Mesenchymal stem cell (in vitro differentiated cells and primary cell): ENCODE measurements at regions not wholly inside any gene's neighbourhood (a gene's known extent, or its start where the extent isn't known, plus 50 kb on each side); places are given as distances from the start of the nearest gene placed in this dataset.

Experiments used
- DNase-seq: peaks from one replicate; pipeline ENCODE4 v3.0.0-alpha.2; 2013
- H2AFZ ChIP-seq: one replicate; pipeline ENCODE4 v1.6.1; 2013; ENCODE audit warnings: low read depth, mild to moderate bottlenecking, control low read depth, inconsistent platforms, low read length, moderate library complexity
- H2AK5ac ChIP-seq: 2 replicates; pipeline ENCODE4 v1.6.1; 2013; ENCODE audit warnings: low read length, moderate library complexity, mild to moderate bottlenecking, inconsistent platforms; ENCODE audit not compliant: severe bottlenecking
- H2BK120ac ChIP-seq: one replicate; pipeline ENCODE4 v1.6.1; 2013; ENCODE audit warnings: low read depth, mild to moderate bottlenecking, inconsistent platforms, low read length, moderate library complexity
- H2BK12ac ChIP-seq, 2 experiments: one replicate each; pipeline ENCODE4 v1.6.1; 2013; ENCODE audit warnings: inconsistent platforms in 2 of 2, low read length in 2 of 2, mild to moderate bottlenecking in 2 of 2, moderate library complexity in 2 of 2, control low read depth in 1 of 2
- H2BK15ac ChIP-seq: one replicate; pipeline ENCODE4 v1.6.1; 2013; ENCODE audit warnings: mild to moderate bottlenecking, low read depth, inconsistent platforms; ENCODE audit not compliant: poor library complexity, severe bottlenecking
- H2BK5ac ChIP-seq: 2 replicates; pipeline ENCODE4 v1.6.1; 2013; ENCODE audit warnings: low read depth, mild to moderate bottlenecking, low read length, control low read depth, inconsistent platforms; ENCODE audit not compliant: poor library complexity, severe bottlenecking
- H3K14ac ChIP-seq, 2 experiments: one replicate each; pipeline ENCODE4 v1.6.1; 2013; ENCODE audit warnings: inconsistent platforms in 2 of 2, low read length in 2 of 2, control low read depth in 1 of 2, mild to moderate bottlenecking in 1 of 2, moderate library complexity in 1 of 2
- H3K18ac ChIP-seq, 2 experiments: one replicate each; pipeline ENCODE4 v1.6.1; 2013; ENCODE audit warnings: inconsistent platforms in 2 of 2, low read length in 2 of 2, control low read depth in 1 of 2, low read depth in 1 of 2, mild to moderate bottlenecking in 1 of 2
- H3K23ac ChIP-seq, 2 experiments: one replicate each; pipeline ENCODE4 v1.6.1; 2013; ENCODE audit warnings: inconsistent platforms in 2 of 2, low read length in 2 of 2, mild to moderate bottlenecking in 2 of 2, moderate library complexity in 2 of 2, control low read depth in 1 of 2
- H3K27ac ChIP-seq: 2 replicates; pipeline ENCODE4 v1.5.1; 2013; ENCODE audit warnings: mild to moderate bottlenecking, moderate library complexity, low read length, control low read depth, inconsistent platforms; ENCODE audit not compliant: poor library complexity, severe bottlenecking
- H3K27me3 ChIP-seq, 2 experiments: 2 replicates each; pipeline versions ENCODE4 v1.6.1 to v1.7.0; 2013; ENCODE audit warnings: low read length in 2 of 2, mild to moderate bottlenecking in 2 of 2, moderate library complexity in 2 of 2, control low read depth in 1 of 2, inconsistent platforms in 1 of 2; ENCODE audit not compliant: control insufficient read depth in 1 of 2, insufficient read depth in 1 of 2
- H3K36me3 ChIP-seq, 2 experiments: 2 replicates each; pipeline versions ENCODE4 v1.6.1 to v1.7.0; 2013; ENCODE audit warnings: low read length in 2 of 2, control low read depth in 1 of 2, inconsistent platforms in 1 of 2, low read depth in 1 of 2, mild to moderate bottlenecking in 1 of 2; ENCODE audit not compliant: insufficient read depth in 2 of 2, control insufficient read depth in 1 of 2
- H3K4ac ChIP-seq, 2 experiments: one replicate each; pipeline ENCODE4 v1.6.1; 2013; ENCODE audit warnings: inconsistent platforms in 2 of 2, low read length in 2 of 2, mild to moderate bottlenecking in 2 of 2, moderate library complexity in 2 of 2, control low read depth in 1 of 2, low read depth in 1 of 2
- H3K4me1 ChIP-seq: 2 replicates; pipeline ENCODE4 v1.6.1; 2013; ENCODE audit warnings: low read depth, low read length, control low read depth; ENCODE audit not compliant: control insufficient read depth, insufficient read depth
- H3K4me2 ChIP-seq: 2 replicates; pipeline ENCODE4 v1.6.1; 2013; ENCODE audit warnings: low read length, mild to moderate bottlenecking, inconsistent platforms; ENCODE audit not compliant: poor library complexity, severe bottlenecking
- H3K4me3 ChIP-seq, 2 experiments: 2 replicates each; pipeline versions ENCODE4 v1.5.1 to v1.7.0; 2013; ENCODE audit warnings: low read length in 2 of 2, mild to moderate bottlenecking in 2 of 2, control low read depth in 1 of 2, low read depth in 1 of 2; ENCODE audit not compliant: insufficient read depth in 1 of 2
- H3K79me1 ChIP-seq: replicated peaks from 2 replicates; pipeline ENCODE4 v1.6.1; 2013; ENCODE audit warnings: mild to moderate bottlenecking, control low read depth, low read length, inconsistent platforms; ENCODE audit not compliant: poor library complexity, severe bottlenecking
- H3K9ac ChIP-seq: 2 replicates; pipeline ENCODE4 v1.7.0; 2013; ENCODE audit warnings: mild to moderate bottlenecking, low read length, moderate library complexity
- H3K9me3 ChIP-seq: 2 replicates; pipeline ENCODE4 v1.7.0; 2013; ENCODE audit warnings: mild to moderate bottlenecking, low read length; ENCODE audit not compliant: control insufficient read depth
- H4K8ac ChIP-seq: one replicate; pipeline ENCODE4 v1.6.1; 2013; ENCODE audit warnings: inconsistent platforms, mild to moderate bottlenecking, low read length, moderate library complexity
- H4K91ac ChIP-seq: one replicate; pipeline ENCODE4 v1.6.1; 2013; ENCODE audit warnings: mild to moderate bottlenecking, low read length, inconsistent platforms
- WGBS: methylation state at CpG from one replicate; pipeline ENCODE4 v1.1.7; 2013; ENCODE audit warnings: mixed read lengths; 5-methylcytosine and 5-hydroxymethylcytosine counted together

DNA sequence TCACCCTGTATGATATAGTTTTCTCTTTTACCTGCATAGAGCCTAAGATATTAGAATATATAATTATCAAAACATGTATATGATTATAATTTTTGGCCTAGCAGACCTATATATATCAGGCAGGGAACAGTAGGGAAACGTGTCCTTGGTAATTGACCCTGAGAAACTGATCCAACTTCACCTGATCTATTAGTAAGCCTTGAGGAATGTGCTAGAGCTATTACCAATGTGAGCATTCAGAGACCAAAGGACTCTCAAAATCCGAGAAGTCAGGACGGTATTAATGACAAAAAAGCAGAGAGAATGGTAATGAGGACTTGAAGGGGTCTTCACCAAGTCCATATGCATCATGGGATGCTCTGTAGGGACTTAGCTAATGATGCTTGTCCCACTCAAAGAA, 571.9 kb downstream of the CPS1 start:
- Histone ChIP-seq H2BK12ac (no peak overlapping the region), H3K4me1 (no peaks in the 10 kb centered on the region), H3K23ac (no peak overlapping the region), H3K4me3 (no peak overlapping the region), H2BK15ac (no peak overlapping the region), H3K18ac (no peak overlapping the region), H3K27me3 (no peaks in the 10 kb centered on the region), H3K36me3 (no peaks in the 10 kb centered on the region), H3K14ac (no peak overlapping the region), H3K9ac (no peak overlapping the region), H3K4ac (no peak overlapping the region), H4K91ac (no peak overlapping the region), H2BK5ac (no peak overlapping the region), H2AFZ (no peak overlapping the region), H3K4me2 (no peak overlapping the region), H3K79me1 (no peaks in the 10 kb centered on the region), H3K27ac (no peak overlapping the region), H4K8ac (no peak overlapping the region), H2AK5ac (no peak overlapping the region), H2BK120ac (no peak overlapping the region), H3K9me3 (no peaks in the 10 kb centered on the region)
- no peak for DNase-seq
- 58% methylated on average over 3 of the region's 3 CpGs for WGBS

DNA sequence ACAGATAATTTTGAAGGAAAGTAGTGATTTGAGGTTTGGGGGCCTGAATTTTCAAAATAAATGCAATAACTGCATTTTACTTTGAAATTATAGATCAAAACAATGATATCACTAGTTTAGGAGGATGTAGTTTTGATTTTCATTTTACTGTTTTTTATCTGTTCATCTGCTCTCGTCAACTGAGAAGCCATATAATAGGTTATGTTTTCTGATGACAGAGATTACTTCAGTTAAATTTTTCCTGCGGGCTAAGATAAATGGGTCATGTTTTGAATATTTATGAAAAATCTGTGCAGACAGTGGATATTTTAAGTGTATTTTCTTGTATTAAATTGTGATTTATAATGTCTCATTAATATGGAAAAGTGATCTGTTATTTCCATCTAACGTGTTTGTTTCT, 573.4 kb downstream of the CPS1 start:
- H2BK5ac ChIP-seq: no peak overlapping the region
- H2BK120ac ChIP-seq: no peak overlapping the region
- no peaks in the 10 kb centered on the region for H3K4me1 ChIP-seq
- H3K27ac ChIP-seq: no peak overlapping the region
- H2BK15ac ChIP-seq: no peak overlapping the region
- no peak overlapping the region for H3K14ac ChIP-seq
- no peak overlapping the region for H2AK5ac ChIP-seq
- no peaks in the 10 kb centered on the region for H3K36me3 ChIP-seq
- no peak overlapping the region for H3K18ac ChIP-seq
- H2AFZ ChIP-seq: no peak overlapping the region
- no peak overlapping the region for H2BK12ac ChIP-seq
- no peak overlapping the region for H3K4me2 ChIP-seq
- H3K9me3 ChIP-seq: no peaks in the 10 kb centered on the region
- H3K9ac ChIP-seq: no peak overlapping the region
- no peak overlapping the region for H4K91ac ChIP-seq
- H3K4me3 ChIP-seq: no peak overlapping the region
- H3K79me1 ChIP-seq: no peaks in the 10 kb centered on the region
- no peak overlapping the region for H3K23ac ChIP-seq
- H4K8ac ChIP-seq: no peak overlapping the region
- DNase-seq: no peak
- H3K4ac ChIP-seq: no peak overlapping the region
- no peaks in the 10 kb centered on the region for H3K27me3 ChIP-seq
- 93% methylated on average over 3 of the region's 3 CpGs for WGBS

DNA sequence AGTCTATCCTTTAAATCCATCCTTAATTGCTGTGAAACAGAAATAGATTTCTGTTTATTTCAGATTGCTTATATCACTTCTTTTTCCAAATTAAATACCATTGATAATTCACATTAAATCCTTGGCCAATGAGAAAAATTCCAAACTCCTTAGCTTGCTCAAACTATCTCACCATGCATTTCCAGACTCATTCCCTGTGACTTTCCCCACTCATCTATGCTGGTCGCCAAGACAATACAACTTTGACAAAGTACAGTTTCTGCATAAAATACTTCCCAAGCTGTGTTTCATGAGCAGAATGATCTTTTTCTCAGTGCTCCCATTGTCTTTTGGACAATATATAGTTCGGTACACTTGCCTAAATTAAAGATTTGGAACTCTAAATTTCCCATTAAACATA, 575.6 kb downstream of the CPS1 start:
- H4K8ac ChIP-seq: no peak overlapping the region
- no peak for DNase-seq
- no peak overlapping the region for H3K4me2 ChIP-seq
- H3K27ac ChIP-seq: no peak overlapping the region
- H3K27me3 ChIP-seq: no peaks in the 10 kb centered on the region
- H3K9ac ChIP-seq: no peak overlapping the region
- H4K91ac ChIP-seq: no peak overlapping the region
- H2AK5ac ChIP-seq: no peak overlapping the region
- no peak overlapping the region for H3K14ac ChIP-seq
- no peaks in the 10 kb centered on the region for H3K79me1 ChIP-seq
- no peak overlapping the region for H3K4me3 ChIP-seq
- H3K4me1 ChIP-seq: no peaks in the 10 kb centered on the region
- no peak overlapping the region for H3K23ac ChIP-seq
- H3K18ac ChIP-seq: no peak overlapping the region
- no peak overlapping the region for H2BK5ac ChIP-seq
- H2AFZ ChIP-seq: no peak overlapping the region
- no peak overlapping the region for H2BK12ac ChIP-seq
- no peak overlapping the region for H3K4ac ChIP-seq
- H2BK15ac ChIP-seq: no peak overlapping the region
- H3K9me3 ChIP-seq: peaks cover 9% of the 10 kb centered on the region
- no peak overlapping the region for H2BK120ac ChIP-seq
- no peaks in the 10 kb centered on the region for H3K36me3 ChIP-seq
- WGBS: 72% methylated on average over 1 of the region's 2 CpGs

DNA sequence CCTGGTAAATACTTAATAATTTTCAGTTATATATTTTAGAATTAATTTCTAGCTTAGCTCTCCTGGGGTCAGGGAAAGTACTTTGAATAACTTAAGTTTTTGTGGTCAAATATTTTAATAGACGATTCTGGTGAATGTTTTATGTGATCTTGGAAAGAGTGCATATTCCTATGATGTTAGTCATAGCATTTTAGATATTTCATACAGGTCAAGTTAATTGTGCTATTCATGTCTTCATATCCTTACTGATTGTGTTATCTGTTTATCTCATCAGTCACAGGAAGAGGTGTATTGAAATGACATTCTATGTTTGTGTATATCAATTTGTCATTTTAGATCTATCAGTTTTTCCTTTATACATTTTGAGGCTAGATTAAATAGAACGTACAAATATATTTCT, 576.2 kb downstream of the CPS1 start:
- Histone ChIP-seq H2BK5ac (peak overlapping the region; percentile 73), H3K4me1 (no peaks in the 10 kb centered on the region), H3K27ac (no peak overlapping the region), H4K8ac (no peak overlapping the region), H3K4me2 (no peak overlapping the region), H3K14ac (no peak overlapping the region), H3K36me3 (no peaks in the 10 kb centered on the region), H3K4me3 (no peak overlapping the region), H3K18ac (no peak overlapping the region), H3K27me3 (no peaks in the 10 kb centered on the region), H4K91ac (no peak overlapping the region), H2AK5ac (no peak overlapping the region), H3K9me3 (peaks cover 13% of the 10 kb centered on the region), H3K79me1 (no peaks in the 10 kb centered on the region), H2BK120ac (no peak overlapping the region), H3K4ac (no peak overlapping the region), H2BK15ac (no peak overlapping the region), H2BK12ac (no peak overlapping the region), H3K9ac (no peak overlapping the region), H2AFZ (no peak overlapping the region), H3K23ac (no peak overlapping the region)
- WGBS: 80% methylated on average over 1 of the region's 2 CpGs
- DNase-seq: no peak
